ENCODE measurements at regions not wholly inside any gene's neighbourhood (a gene's known extent, or its start where the extent isn't known, plus 50 kb on each side); places are given as distances from the start of the nearest gene placed in this dataset.

DNA sequence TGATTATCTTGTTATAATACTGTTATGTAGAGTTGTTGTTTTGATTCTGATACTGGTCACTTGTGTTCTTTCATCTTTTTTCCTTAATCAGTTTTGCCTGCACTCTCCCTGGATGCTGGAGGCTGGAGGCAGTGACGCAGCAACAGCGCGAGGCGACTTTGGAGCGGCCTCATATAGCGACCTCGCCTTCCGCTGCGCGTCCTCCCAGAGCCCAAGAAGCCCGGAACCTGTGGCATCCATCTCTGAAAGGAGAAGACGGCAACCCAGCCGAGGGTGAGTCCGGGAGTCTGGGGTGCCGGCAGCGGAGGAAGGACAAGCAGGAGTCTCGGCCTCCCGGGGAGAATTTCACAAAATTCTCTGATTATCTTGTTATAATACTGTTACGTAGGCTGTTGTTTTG lies 161.2 kb downstream of the ZNF33B start:
- H3K27ac ChIP-seq (ENCODE audit: extremely low read depth, low read depth, low read length), result no peak overlapping the region
- H3K9ac ChIP-seq (ENCODE audit: insufficient read depth in 1 of 2, low read depth in 2 of 2, low read length in 2 of 2), result no peak overlapping the region; a peak in 1 of 4 replicates
- no peak overlapping the region for H2AFZ ChIP-seq (ENCODE audit: low read depth, low read length)
- DNase-seq (ENCODE audit: extremely low read depth in 1 of 4, low spot score in 3 of 4) (peak in 1 of 4 experiments; percentile 9), FAIRE-seq (no peak), ATAC-seq (peak; percentile 38; the same call in 1 of the 3 replicates)
- H3K4me3 ChIP-seq, result no peak overlapping the region
- H3K4me1 ChIP-seq (replicated peaks in 1 of 2; ENCODE audit: control insufficient read depth in 2 of 2, insufficient read depth in 2 of 2, low read length in 2 of 2), result peaks cover 0 to 17% of the 10 kb centered on the region in 2 experiments; a peak in 2 of 5 replicates
- 0 out of 2 replicates have a peak, but pooled peaks have one; percentile 16 for TF ChIP-seq RBFOX2 (IDR thresholded peaks at IDR 0.05; ENCODE audit: low read depth, low read length)
- TF ChIP-seq ZFPM2 (CRISPR knock-in tag; IDR thresholded peaks at IDR 0.05), result no peak
- WGBS (ENCODE audit: insufficient coverage, low coverage, missing lambda C conversion rate), result 9% methylated on average over 19 of the region's 19 CpGs
- in situ Hi-C loops (cut with MboI) (no loop called here), intact Hi-C loops (cut with micrococcal nuclease) (loop anchor here (10.0 kb wide), 1 partner anchor 168 kb away; no protein-coding TSS in a partner anchor)
- no peaks in the 10 kb centered on the region for H3K9me3 ChIP-seq (replicated peaks; ENCODE audit: control insufficient read depth, insufficient read depth, low read depth, low read length)
- H3K9me1 ChIP-seq (ENCODE audit: control insufficient read depth, insufficient read depth, low read length), result no peaks in the 10 kb centered on the region
- POLR2A ChIA-PET, result no interaction called here
- TSS peak; percentile 51 for BruUV-seq (replicated peaks)
- no peaks in the 10 kb centered on the region for H3K79me2 ChIP-seq (ENCODE audit: control insufficient read depth, insufficient read depth, low read length)
- H3K36me3 ChIP-seq (ENCODE audit: control insufficient read depth, insufficient read depth, low read length), result no peaks in the 10 kb centered on the region
- H3K4me2 ChIP-seq (ENCODE audit: insufficient read depth, low read length), result no peak overlapping the region
- H4K20me1 ChIP-seq (replicated peaks; ENCODE audit: control insufficient read depth, insufficient read depth, low read length), result no peaks in the 10 kb centered on the region
- CTCF ChIA-PET (ENCODE audit: low intra/inter-chr PET ratio), result interaction anchor here (0.5 kb wide), 1 partner anchor 49 kb away, joined by 3 read pairs; no protein-coding TSS in a partner anchor
- H3K27me3 ChIP-seq (ENCODE audit: control insufficient read depth in 2 of 2, insufficient read depth in 2 of 2, low read length in 2 of 2), result peaks cover 3 to 16% of the 10 kb centered on the region in 2 experiments; a peak in 3 of 5 replicates

DNA sequence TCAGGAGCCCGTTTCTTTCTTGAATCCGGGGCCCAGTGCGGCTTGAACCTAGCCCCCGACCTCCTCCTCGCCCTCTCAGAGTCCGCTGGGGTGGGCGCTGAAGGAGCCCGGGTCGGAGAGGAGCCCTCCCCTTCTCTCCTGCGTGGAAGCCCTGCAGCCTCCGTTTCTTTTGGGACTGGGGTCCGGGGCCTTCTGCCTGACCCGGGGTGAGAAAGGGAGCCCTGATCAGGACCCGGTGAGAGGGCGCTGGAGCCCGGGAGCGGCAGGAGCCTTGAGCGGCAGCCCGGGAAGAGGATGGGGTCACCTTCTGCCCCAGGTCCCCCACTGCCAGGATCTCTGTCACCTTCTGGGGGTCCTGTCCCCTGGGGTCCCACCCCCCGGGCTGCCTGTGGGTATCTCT lies 162.3 kb downstream of the ZNF33B start:
- WGBS (ENCODE audit: insufficient coverage, low coverage, missing lambda C conversion rate), result 2% methylated on average over 17 of the region's 20 CpGs
- FAIRE-seq (no peak), ATAC-seq (peak; percentile 15; the same call in 1 of the 3 replicates), DNase-seq (ENCODE audit: extremely low read depth in 1 of 4, low spot score in 3 of 4) (peak in 2 of 4 experiments; percentile 9)
- Histone ChIP-seq H3K79me2 (ENCODE audit: control insufficient read depth, insufficient read depth, low read length) (no peaks in the 10 kb centered on the region), H3K27ac (ENCODE audit: extremely low read depth, low read depth, low read length) (no peak overlapping the region), H4K20me1 (replicated peaks; ENCODE audit: control insufficient read depth, insufficient read depth, low read length) (no peaks in the 10 kb centered on the region), H2AFZ (ENCODE audit: low read depth, low read length) (peak overlapping the region; percentile 80; the same call in 1 of the 2 replicates), H3K9me1 (ENCODE audit: control insufficient read depth, insufficient read depth, low read length) (no peaks in the 10 kb centered on the region), H3K4me3 (peak overlapping the region; percentile 37), H3K9me3 (replicated peaks; ENCODE audit: control insufficient read depth, insufficient read depth, low read depth, low read length) (no peaks in the 10 kb centered on the region), H3K9ac (ENCODE audit: insufficient read depth in 1 of 2, low read depth in 2 of 2, low read length in 2 of 2) (peak overlapping the region in 1 of 2 experiments; percentile 28; a peak in 3 of 4 replicates), H3K27me3 (ENCODE audit: control insufficient read depth in 2 of 2, insufficient read depth in 2 of 2, low read length in 2 of 2) (peaks cover 3 to 16% of the 10 kb centered on the region in 2 experiments; a peak in 3 of 5 replicates), H3K4me1 (replicated peaks in 1 of 2; ENCODE audit: control insufficient read depth in 2 of 2, insufficient read depth in 2 of 2, low read length in 2 of 2) (peaks cover 0 to 17% of the 10 kb centered on the region in 2 experiments; a peak in 2 of 5 replicates), H3K36me3 (ENCODE audit: control insufficient read depth, insufficient read depth, low read length) (no peaks in the 10 kb centered on the region), H3K4me2 (ENCODE audit: insufficient read depth, low read length) (peak overlapping the region; percentile 59; the same call in 1 of the 2 replicates)
- BruUV-seq (replicated peaks), result no TSS peak
- in situ Hi-C loops (cut with MboI), result no loop called here
- ChIA-PET POLR2A (no interaction called here), CTCF (ENCODE audit: low intra/inter-chr PET ratio) (no interaction called here)
- TF ChIP-seq MLX (CRISPR knock-in tag; conservative IDR thresholded peaks at IDR 0.05) (no peak), TBL1XR1 (IDR thresholded peaks at IDR 0.05; ENCODE audit: low read length in 2 of 2) (no peak), HNRNPUL1 (IDR thresholded peaks at IDR 0.05; ENCODE audit: low read length) (no peak), ZNF644 (tag; IDR thresholded peaks at IDR 0.05; ENCODE audit: low read depth) (no peak), NR1H2 (CRISPR knock-in tag; IDR thresholded peaks at IDR 0.05) (no peak), NFYB (IDR thresholded peaks at IDR 0.05; ENCODE audit: extremely low read depth, insufficient read length) (no peak), GABPB2 (CRISPR knock-in tag; conservative IDR thresholded peaks at IDR 0.05) (no peak), SMAD4 (CRISPR knock-in tag; conservative IDR thresholded peaks at IDR 0.05) (no peak), EP400 (IDR thresholded peaks at IDR 0.05) (no peak), LCOR (CRISPR knock-in tag; IDR thresholded peaks at IDR 0.05) (no peak), JUN (IDR thresholded peaks at IDR 0.05; ENCODE audit: borderline replicate concordance, low read depth, low read length) (no peak), JUN (CRISPR knock-in tag; IDR thresholded peaks at IDR 0.05; ENCODE audit: borderline replicate concordance) (no peak)
- TF ChIP-seq, protein P1, sequence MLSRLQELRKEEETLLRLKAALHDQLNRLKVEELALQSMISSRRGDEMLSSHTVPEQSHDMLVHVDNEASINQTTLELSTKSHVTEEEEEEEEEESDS (CRISPR knock-in tag; IDR thresholded peaks at IDR 0.05), result no peak
- intact Hi-C loops (cut with micrococcal nuclease), result loop anchor here (10.0 kb wide), 1 partner anchor 169 kb away; no protein-coding TSS in a partner anchor

Measured in K562 (cell line).